Neural progenitor cell (in vitro differentiated cells): ENCODE measurements at regions not wholly inside any gene's neighbourhood (a gene's known extent, or its start where the extent isn't known, plus 50 kb on each side); places are given as distances from the start of the nearest gene placed in this dataset.

Source experiments
- CTCF ChIP-seq: fragments of 200-600 bp; sonication (generic); IDR thresholded peaks from 2 replicates; pipeline ENCODE4 v1.5.1; 2017; ENCODE audit warnings: antibody characterized with exemption, mild to moderate bottlenecking
- EZH2 ChIP-seq: fragments of 200-600 bp; sonication (generic); IDR thresholded peaks from 2 replicates; pipeline ENCODE4 v1.6.1; 2017; ENCODE audit warnings: antibody characterized with exemption, mild to moderate bottlenecking, moderate library complexity

GRCh38 chr7:25659841-25660240 lies 431.6 kb upstream of the NPVF start:
- TF ChIP-seq CTCF (no peak), EZH2 (no peak)
